Esophagus muscularis mucosa (tissue), 3 donors: ENCODE measurements at regions not wholly inside any gene's neighbourhood (a gene's known extent, or its start where the extent isn't known, plus 50 kb on each side); places are given as distances from the start of the nearest gene placed in this dataset.

ENCODE experiments used
- POLR2A ChIP-seq: fragments of 450-650 bp; IDR thresholded peaks from one replicate; pipeline ENCODE4 v1.6.1; 2017; ENCODE audit warnings: antibody characterized with exemption, moderate library complexity, mild to moderate bottlenecking, low read depth
- POLR2AphosphoS5 ChIP-seq, 2 donors: sonication (generic); formaldehyde crosslinking; IDR thresholded peaks; one replicate each; pipeline ENCODE4 v1.6.1; 2017; ENCODE audit warnings: antibody characterized with exemption in 2 of 2
- TF ChIP-seq, protein P1 (sequence below), 3 experiments: fragments of 200-600 bp in 2 of 3; fragments of 450-650 bp in 1 of 3; sonication (generic) in 2 of 3; IDR thresholded peaks; one replicate each; pipeline ENCODE4 v1.5.1; 2017 to 2019; ENCODE audit warnings: antibody characterized with exemption in 3 of 3, mild to moderate bottlenecking in 2 of 3, moderate library complexity in 1 of 3

GRCh38 chr17:21542070-21542469 lies 150.3 kb upstream of the KCNJ18 start:
- TF ChIP-seq POLR2A (no peak), POLR2AphosphoS5 (IDR thresholded peaks at IDR 0.05) (no peak)
- TF ChIP-seq, protein P1, sequence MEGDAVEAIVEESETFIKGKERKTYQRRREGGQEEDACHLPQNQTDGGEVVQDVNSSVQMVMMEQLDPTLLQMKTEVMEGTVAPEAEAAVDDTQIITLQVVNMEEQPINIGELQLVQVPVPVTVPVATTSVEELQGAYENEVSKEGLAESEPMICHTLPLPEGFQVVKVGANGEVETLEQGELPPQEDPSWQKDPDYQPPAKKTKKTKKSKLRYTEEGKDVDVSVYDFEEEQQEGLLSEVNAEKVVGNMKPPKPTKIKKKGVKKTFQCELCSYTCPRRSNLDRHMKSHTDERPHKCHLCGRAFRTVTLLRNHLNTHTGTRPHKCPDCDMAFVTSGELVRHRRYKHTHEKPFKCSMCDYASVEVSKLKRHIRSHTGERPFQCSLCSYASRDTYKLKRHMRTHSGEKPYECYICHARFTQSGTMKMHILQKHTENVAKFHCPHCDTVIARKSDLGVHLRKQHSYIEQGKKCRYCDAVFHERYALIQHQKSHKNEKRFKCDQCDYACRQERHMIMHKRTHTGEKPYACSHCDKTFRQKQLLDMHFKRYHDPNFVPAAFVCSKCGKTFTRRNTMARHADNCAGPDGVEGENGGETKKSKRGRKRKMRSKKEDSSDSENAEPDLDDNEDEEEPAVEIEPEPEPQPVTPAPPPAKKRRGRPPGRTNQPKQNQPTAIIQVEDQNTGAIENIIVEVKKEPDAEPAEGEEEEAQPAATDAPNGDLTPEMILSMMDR (IDR thresholded peaks at IDR 0.05): no peak
